HEK293T (cell line): ENCODE measurements at regions not wholly inside any gene's neighbourhood (a gene's known extent, or its start where the extent isn't known, plus 50 kb on each side); places are given as distances from the start of the nearest gene placed in this dataset.
"Not testable (repeated sequence)": the region's sequence is repeated elsewhere in the genome, so short reads cannot be mapped to it uniquely, and the experiment has no call there.

Experiments
- CTCF ChIA-PET: fragments of 350-600 bp; formaldehyde crosslinking; extraction: SDS; loops from one replicate; lab custom pipeline; 2021; ENCODE audit warnings: antibody characterized with exemption, inconsistent platforms; lab: Yijun Ruan, JAX
- POLR2A ChIA-PET: fragments of 350-600 bp; formaldehyde crosslinking; extraction: SDS; loops from one replicate; lab custom pipeline; 2020; ENCODE audit warnings: antibody characterized with exemption, inconsistent platforms; lab: Yijun Ruan, JAX
- DNase-seq: peaks from one replicate; pipeline ENCODE4 v3.0.0; 2012; ENCODE audit warnings: mixed read lengths; ENCODE audit errors: extremely low spot score
- ARNT ChIP-seq: fragments of 450-650 bp; IDR thresholded peaks from 2 replicates; pipeline ENCODE4 v1.6.1; 2017; ENCODE audit warnings: mild to moderate bottlenecking
- BHLHE40 ChIP-seq: fragments of 450-650 bp; IDR thresholded peaks from 2 replicates; pipeline ENCODE4 v1.6.1; 2016; ENCODE audit warnings: mild to moderate bottlenecking, moderate library complexity, borderline replicate concordance
- CTBP1 ChIP-seq: fragments of 450-650 bp; IDR thresholded peaks from 2 replicates; pipeline ENCODE4 v1.6.1; 2016; ENCODE audit warnings: borderline replicate concordance
- ELF4 ChIP-seq: fragments of 450-650 bp; IDR thresholded peaks from 2 replicates; pipeline ENCODE4 v1.6.1; 2017; ENCODE audit warnings: antibody characterized with exemption
- FOXA1 ChIP-seq: fragments of 450-650 bp; IDR thresholded peaks from 2 replicates; pipeline ENCODE4 v1.6.1; 2016; ENCODE audit warnings: mild to moderate bottlenecking
- FOXK2 ChIP-seq: fragments of 450-650 bp; IDR thresholded peaks from 2 replicates; pipeline ENCODE4 v1.6.1; 2016; ENCODE audit warnings: mild to moderate bottlenecking
- FOXM1 ChIP-seq: fragments of 450-650 bp; IDR thresholded peaks from 2 replicates; pipeline ENCODE4 v1.6.1; 2017; ENCODE audit warnings: mild to moderate bottlenecking, borderline replicate concordance
- HDGF ChIP-seq: fragments of 450-650 bp; IDR thresholded peaks from 2 replicates; pipeline ENCODE4 v1.6.1; 2017; ENCODE audit warnings: antibody characterized with exemption, borderline replicate concordance
- L3MBTL2 ChIP-seq: fragments of 450-650 bp; conservative IDR thresholded peaks from 2 replicates; pipeline ENCODE4 v1.6.1; 2016; ENCODE audit warnings: mild to moderate bottlenecking
- LEF1 ChIP-seq: fragments of 450-650 bp; IDR thresholded peaks from 2 replicates; pipeline ENCODE4 v1.6.1; 2017; ENCODE audit warnings: mild to moderate bottlenecking, borderline replicate concordance
- NFRKB ChIP-seq: fragments of 450-650 bp; IDR thresholded peaks from 2 replicates; pipeline ENCODE4 v1.6.1; 2016; ENCODE audit warnings: mild to moderate bottlenecking, moderate library complexity
- SP1 ChIP-seq: fragments of 450-650 bp; IDR thresholded peaks from 2 replicates; pipeline ENCODE4 v1.6.1; 2017
- SUZ12 ChIP-seq: fragments of 450-650 bp; IDR thresholded peaks from 2 replicates; pipeline ENCODE4 v1.6.1; 2016; ENCODE audit warnings: mild to moderate bottlenecking
- TARDBP ChIP-seq: fragments of 450-650 bp; IDR thresholded peaks from 2 replicates; pipeline ENCODE4 v1.6.1; 2016
- ZNF384 ChIP-seq: fragments of 450-650 bp; IDR thresholded peaks from 2 replicates; pipeline ENCODE4 v1.6.1; 2016
- TF ChIP-seq, protein P1 (sequence below): fragments of 450-650 bp; IDR thresholded peaks from 2 replicates; pipeline ENCODE4 v1.6.1; 2016

DNA sequence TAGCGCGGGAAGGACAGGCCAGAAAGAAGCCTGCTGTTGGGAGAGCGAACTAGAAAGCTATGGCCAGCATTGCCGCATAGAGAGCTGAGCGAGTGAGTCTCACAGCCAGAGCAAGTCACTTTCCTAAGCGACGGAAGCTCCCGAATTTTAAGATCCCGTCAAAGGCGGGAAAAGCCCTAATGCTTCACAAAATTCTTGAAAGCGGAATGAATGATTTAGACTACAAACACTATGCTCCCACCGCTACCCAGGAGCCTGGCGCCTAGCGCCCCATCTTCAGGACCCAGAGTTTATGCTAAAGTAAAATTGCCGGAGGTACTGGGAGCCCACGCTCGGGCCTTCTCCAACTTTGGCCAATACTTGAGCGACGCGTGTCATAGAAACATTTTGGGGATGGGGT, 409.9 kb upstream of the ESRRG start:
- ChIA-PET POLR2A (no interaction called here), CTCF (no interaction called here)
- no peak for TF ChIP-seq NFRKB
- TF ChIP-seq ZNF384: no peak
- no peak for TF ChIP-seq L3MBTL2
- TF ChIP-seq FOXM1: no peak
- no peak for TF ChIP-seq FOXA1
- no peak for TF ChIP-seq ELF4
- TF ChIP-seq FOXK2: no peak
- TF ChIP-seq SUZ12: no peak
- TF ChIP-seq ARNT: no peak
- TF ChIP-seq BHLHE40: no peak
- TF ChIP-seq SP1: no peak
- no peak for TF ChIP-seq LEF1
- TF ChIP-seq CTBP1: no peak
- TF ChIP-seq TARDBP: no peak
- no peak for DNase-seq

DNA sequence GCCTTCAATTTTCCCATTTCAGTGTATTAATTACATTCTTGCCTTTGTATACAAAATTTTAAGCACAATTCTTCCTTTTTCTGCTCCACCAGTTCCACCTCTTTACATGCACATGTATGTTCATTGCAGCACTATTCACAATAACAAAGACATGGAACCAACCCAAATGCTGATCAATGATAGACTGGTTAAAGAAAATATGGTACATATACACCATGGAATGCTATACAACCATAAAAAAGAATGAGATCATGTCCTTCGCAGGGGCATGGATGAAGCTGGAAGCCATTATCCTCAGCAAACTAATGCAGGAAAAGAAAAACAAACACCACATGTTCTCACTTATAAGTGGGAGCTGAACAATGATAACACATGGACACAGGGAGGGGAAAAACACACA, 400.1 kb upstream of the ESRRG start:
- CTCF ChIA-PET, POLR2A ChIA-PET, DNase-seq: not testable (repeated sequence)

DNA sequence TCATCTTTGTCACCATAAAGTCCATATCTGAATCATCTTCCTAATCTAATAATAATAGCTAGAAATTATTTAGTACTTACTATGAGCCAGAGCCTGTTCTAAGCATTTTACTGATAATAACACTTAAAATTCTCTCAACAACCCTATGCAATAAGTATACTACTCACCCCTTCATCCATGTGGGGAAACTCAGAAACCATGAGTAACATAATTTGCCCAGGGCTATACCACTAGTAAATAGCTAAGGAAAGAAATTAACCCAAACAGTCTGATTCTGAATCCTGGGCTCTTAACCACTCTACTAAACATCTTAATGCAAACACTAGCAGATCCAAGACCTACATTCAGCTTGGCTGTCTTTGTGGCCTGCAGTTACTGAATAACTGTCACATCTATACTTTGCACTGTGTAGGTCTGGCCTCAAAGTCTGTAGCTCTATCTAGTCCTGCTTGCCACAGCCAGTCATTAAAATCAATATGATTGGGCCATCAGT, 394.8 kb upstream of the ESRRG start:
- ChIA-PET CTCF (no interaction called here), POLR2A (no interaction called here)
- no peak for DNase-seq
- TF ChIP-seq CTBP1 (no peak), FOXA1 (no peak), NFRKB (no peak)

DNA sequence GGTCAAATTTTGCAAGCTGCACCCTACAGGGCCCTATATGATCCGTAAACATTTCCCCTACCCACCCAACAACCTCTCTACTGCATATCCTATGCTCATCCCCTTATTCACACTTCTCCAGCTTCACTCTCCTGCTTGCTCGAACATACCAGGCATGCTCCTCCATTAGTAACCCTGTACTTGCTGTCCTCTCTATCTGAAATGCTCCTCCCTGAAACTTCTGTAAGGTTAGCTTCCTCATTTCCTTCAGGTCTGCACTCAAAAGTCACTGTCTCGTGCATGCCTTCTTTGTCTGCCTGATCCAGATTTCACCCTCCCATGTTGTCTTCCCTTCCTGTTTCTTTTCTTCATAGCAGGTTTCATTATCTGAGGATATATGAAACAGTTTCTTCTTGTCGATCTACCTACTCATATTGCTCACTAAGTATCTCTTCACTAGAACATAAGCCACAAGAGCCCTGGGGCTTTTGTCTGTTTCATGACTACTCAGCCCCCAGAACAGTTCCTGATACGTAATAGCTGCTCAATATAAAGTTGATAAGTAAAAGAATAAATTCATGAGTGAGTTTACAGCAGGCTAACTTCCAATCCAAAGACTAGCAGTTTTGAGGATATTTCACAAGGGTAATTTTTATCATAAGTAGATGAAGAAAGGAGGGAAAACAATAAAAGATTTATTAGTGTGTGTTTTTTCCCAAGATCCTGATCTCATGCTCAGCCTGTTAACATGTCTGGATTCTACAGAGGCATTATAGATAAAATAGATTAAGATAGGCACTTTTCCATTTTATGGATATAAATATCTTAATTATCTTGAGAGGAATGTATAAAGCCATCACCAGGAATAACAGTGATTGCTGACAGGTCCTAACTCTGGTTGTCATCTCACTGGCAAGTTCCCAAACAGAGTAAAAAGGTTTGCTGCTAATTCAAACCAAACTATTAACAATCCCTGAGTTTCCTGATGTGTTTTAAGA, 392.5 kb upstream of the ESRRG start:
- no peak for TF ChIP-seq ELF4
- TF ChIP-seq FOXK2: no peak
- no peak for TF ChIP-seq TARDBP
- no peak for TF ChIP-seq HDGF
- TF ChIP-seq SP1: no peak
- TF ChIP-seq ZNF384: no peak
- TF ChIP-seq NFRKB: no peak
- TF ChIP-seq BHLHE40: no peak
- no peak for TF ChIP-seq FOXA1
- no peak for TF ChIP-seq ARNT
- no peak for DNase-seq
- ChIA-PET CTCF (no interaction called here), POLR2A (no interaction called here)

DNA sequence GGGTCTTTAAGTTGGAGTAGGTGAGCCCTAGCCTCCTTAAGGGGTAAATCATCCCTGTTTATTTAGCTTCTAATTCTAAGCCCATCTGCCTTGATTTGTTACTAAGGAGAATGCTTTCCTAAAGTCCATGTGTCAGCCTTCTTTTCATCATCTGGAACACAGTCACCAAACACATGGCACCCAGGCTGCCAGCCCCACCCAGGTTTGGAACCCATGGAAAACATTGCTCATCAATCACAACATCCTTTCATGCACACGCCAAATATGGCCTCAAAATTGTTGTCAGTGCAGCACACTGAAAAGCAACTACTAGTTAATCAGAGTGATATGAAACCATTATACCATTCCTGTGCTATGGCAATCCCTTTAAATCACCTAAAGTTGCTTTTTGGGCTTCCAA, 386.7 kb upstream of the ESRRG start:
- CTCF ChIA-PET: no interaction called here
- POLR2A ChIA-PET: no interaction called here
- TF ChIP-seq CTBP1 (no peak), NFRKB (no peak), LEF1 (no peak), FOXM1 (no peak), ARNT (no peak), SUZ12 (no peak), ZNF384 (no peak), HDGF (no peak), L3MBTL2 (no peak), ELF4 (no peak), BHLHE40 (no peak), FOXA1 (no peak), FOXK2 (no peak), SP1 (no peak), TARDBP (no peak)
- TF ChIP-seq, protein P1, sequence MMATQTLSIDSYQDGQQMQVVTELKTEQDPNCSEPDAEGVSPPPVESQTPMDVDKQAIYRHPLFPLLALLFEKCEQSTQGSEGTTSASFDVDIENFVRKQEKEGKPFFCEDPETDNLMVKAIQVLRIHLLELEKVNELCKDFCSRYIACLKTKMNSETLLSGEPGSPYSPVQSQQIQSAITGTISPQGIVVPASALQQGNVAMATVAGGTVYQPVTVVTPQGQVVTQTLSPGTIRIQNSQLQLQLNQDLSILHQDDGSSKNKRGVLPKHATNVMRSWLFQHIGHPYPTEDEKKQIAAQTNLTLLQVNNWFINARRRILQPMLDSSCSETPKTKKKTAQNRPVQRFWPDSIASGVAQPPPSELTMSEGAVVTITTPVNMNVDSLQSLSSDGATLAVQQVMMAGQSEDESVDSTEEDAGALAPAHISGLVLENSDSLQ: no peak
- no peak for DNase-seq

DNA sequence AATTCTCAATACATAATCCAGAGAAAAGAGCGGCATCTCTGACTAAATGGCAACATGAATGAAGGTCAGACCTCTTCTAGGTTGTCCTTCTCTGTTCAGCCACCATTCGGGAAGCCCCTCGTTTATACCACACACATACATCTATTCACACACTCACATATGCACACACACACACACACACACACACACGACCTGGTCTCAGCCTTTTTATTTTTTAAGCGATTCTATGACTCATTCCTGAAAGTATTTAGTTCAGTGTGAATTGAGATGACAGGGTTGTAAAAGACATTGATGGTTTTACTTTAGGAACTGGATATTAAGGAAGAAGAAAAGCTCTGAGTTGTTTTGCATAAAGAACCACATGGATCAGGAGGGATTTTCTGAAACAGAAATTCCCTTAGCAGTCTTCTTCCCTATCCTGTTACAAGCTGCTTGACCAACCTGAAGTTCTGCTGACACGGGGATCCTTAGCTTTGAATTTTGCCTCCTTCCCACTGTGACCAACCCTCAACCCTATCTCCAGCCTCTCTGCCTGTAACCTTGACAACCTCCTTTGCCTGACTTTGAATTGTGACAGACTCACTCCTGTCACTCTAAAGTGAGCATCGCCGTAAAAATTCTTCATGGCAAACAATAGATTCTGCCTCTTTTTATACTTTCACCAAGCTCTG, 383.1 kb upstream of the ESRRG start:
- ChIA-PET CTCF (no interaction called here), POLR2A (no interaction called here)
- TF ChIP-seq ARNT (no peak), BHLHE40 (no peak), L3MBTL2 (no peak), ZNF384 (no peak), HDGF (no peak), FOXK2 (no peak), ELF4 (no peak), CTBP1 (no peak), TARDBP (no peak), SUZ12 (no peak), SP1 (no peak), LEF1 (no peak), FOXA1 (no peak), NFRKB (no peak)
- TF ChIP-seq, protein P1: no peak
- DNase-seq: no peak
